OCI-LY1 (cell line): ENCODE measurements at regions not wholly inside any gene's neighbourhood (a gene's known extent, or its start where the extent isn't known, plus 50 kb on each side); places are given as distances from the start of the nearest gene placed in this dataset.

Source experiments
- H2AFZ ChIP-seq: fragments of 200-600 bp; sonication (generic), shearing (Covaris generic); 2 replicates; pipeline ENCODE4 v1.6.0; 2014; ENCODE audit warnings: antibody characterized with exemption, mild to moderate bottlenecking, low read length
- H3F3A ChIP-seq: fragments of 200-600 bp; sonication (generic), shearing (Covaris generic); 2 replicates; pipeline ENCODE4 v1.6.0; 2014; ENCODE audit warnings: mild to moderate bottlenecking, antibody characterized with exemption, low read length, moderate library complexity; ENCODE audit not compliant: insufficient read depth
- H3K27ac ChIP-seq: fragments of 200-600 bp; sonication (generic); 2 replicates; pipeline ENCODE4 v1.5.1; 2014; ENCODE audit warnings: low read length, mixed run types, mild to moderate bottlenecking, low read depth; ENCODE audit not compliant: poor library complexity, severe bottlenecking
- H3K27me3 ChIP-seq: fragments of 200-600 bp; sonication (generic); 2 replicates; pipeline ENCODE4 v1.6.0; 2014; ENCODE audit warnings: antibody characterized with exemption, mild to moderate bottlenecking, low read length, moderate library complexity; ENCODE audit not compliant: insufficient read depth
- H3K36me3 ChIP-seq: fragments of 200-600 bp; sonication (generic); 2 replicates; pipeline ENCODE4 v1.6.1; 2014; ENCODE audit warnings: mild to moderate bottlenecking, antibody characterized with exemption, low read length, moderate library complexity, mixed read lengths; ENCODE audit not compliant: insufficient read depth
- H3K4me1 ChIP-seq: fragments of 200-600 bp; sonication (generic); 2 replicates; pipeline ENCODE4 v1.5.1; 2014; ENCODE audit warnings: mild to moderate bottlenecking, low read length, moderate library complexity; ENCODE audit not compliant: insufficient read depth, severe bottlenecking
- H3K4me2 ChIP-seq: fragments of 200-600 bp; sonication (generic), shearing (Covaris generic); 2 replicates; pipeline ENCODE4 v1.6.1; 2014; ENCODE audit warnings: low read length
- H3K4me3 ChIP-seq: fragments of 200-600 bp; sonication (generic); 2 replicates; pipeline ENCODE4 v1.5.1; 2014; ENCODE audit warnings: low read length, low read depth, mild to moderate bottlenecking, mixed read lengths; ENCODE audit not compliant: poor library complexity, severe bottlenecking
- H3K79me2 ChIP-seq: fragments of 200-600 bp; shearing (Covaris generic); 2 replicates; pipeline ENCODE4 v1.6.1; 2016; ENCODE audit warnings: mixed run types, low read length, mixed read lengths; ENCODE audit not compliant: insufficient read depth
- H3K9ac ChIP-seq: fragments of 200-600 bp; sonication (generic), shearing (Covaris generic); 2 replicates; pipeline ENCODE4 v1.6.1; 2014; ENCODE audit warnings: mild to moderate bottlenecking, low read length, mixed read lengths
- H3K9me2 ChIP-seq: fragments of 200-600 bp; sonication (generic), shearing (Covaris generic); 2 replicates; pipeline ENCODE4 v1.6.1; 2014; ENCODE audit warnings: low read depth, mild to moderate bottlenecking, low read length, mixed read lengths
- H3K9me3 ChIP-seq: fragments of 200-600 bp; shearing (Covaris generic); 2 replicates; pipeline ENCODE4 v1.6.1; 2014; ENCODE audit warnings: low read length, mixed read lengths
- H4K20me1 ChIP-seq: fragments of 200-600 bp; sonication (generic), shearing (Covaris generic); 2 replicates; pipeline ENCODE4 v1.6.0; 2016; ENCODE audit warnings: mild to moderate bottlenecking, low read length; ENCODE audit not compliant: insufficient read depth
- CTCF ChIP-seq: fragments of 200-600 bp; sonication (generic), shearing (Covaris generic); IDR thresholded peaks from 2 replicates; pipeline ENCODE4 v1.5.1; 2017; ENCODE audit warnings: mild to moderate bottlenecking, antibody characterized with exemption, low read length, moderate library complexity, mixed read lengths
- EZH2 ChIP-seq: fragments of 200-600 bp; sonication (generic), shearing (Covaris generic); IDR thresholded peaks from 2 replicates; pipeline ENCODE4 v1.8.0; 2017; ENCODE audit warnings: borderline replicate concordance, mixed run types, mild to moderate bottlenecking, antibody characterized with exemption, low read length, moderate library complexity, mixed read lengths

- no peak overlapping the region for H2AFZ ChIP-seq
- H3K9me3 ChIP-seq, result no peaks in the 10 kb centered on the region
- no peaks in the 10 kb centered on the region for H3K36me3 ChIP-seq
- no peaks in the 10 kb centered on the region for H4K20me1 ChIP-seq
- H3K9ac ChIP-seq, result no peak overlapping the region
- H3F3A ChIP-seq, result no peaks in the 10 kb centered on the region
- TF ChIP-seq EZH2 (no peak), CTCF (no peak)
- no peaks in the 10 kb centered on the region for H3K79me2 ChIP-seq
- no peak overlapping the region for H3K4me2 ChIP-seq
- no peaks in the 10 kb centered on the region for H3K27me3 ChIP-seq
- no peaks in the 10 kb centered on the region for H3K9me2 ChIP-seq
- no peaks in the 10 kb centered on the region for H3K4me1 ChIP-seq
- no peak overlapping the region for H3K4me3 ChIP-seq
- no peak overlapping the region for H3K27ac ChIP-seq
These were observed 838.4 kb downstream of the QKI start for GRCh38 chr6:164252948-164253347.

GRCh38 chr6:164252291-164252690, 837.8 kb downstream of the QKI start:
- Histone ChIP-seq H2AFZ (no peak overlapping the region), H3K27me3 (no peaks in the 10 kb centered on the region), H3K36me3 (no peaks in the 10 kb centered on the region), H3K9ac (no peak overlapping the region), H3K27ac (no peak overlapping the region), H3K9me3 (no peaks in the 10 kb centered on the region), H3K79me2 (no peaks in the 10 kb centered on the region), H4K20me1 (no peaks in the 10 kb centered on the region), H3K4me2 (no peak overlapping the region), H3K4me3 (no peak overlapping the region), H3F3A (no peaks in the 10 kb centered on the region), H3K9me2 (no peaks in the 10 kb centered on the region), H3K4me1 (no peaks in the 10 kb centered on the region)
- no peak for TF ChIP-seq EZH2
- TF ChIP-seq CTCF, result no peak

DNA sequence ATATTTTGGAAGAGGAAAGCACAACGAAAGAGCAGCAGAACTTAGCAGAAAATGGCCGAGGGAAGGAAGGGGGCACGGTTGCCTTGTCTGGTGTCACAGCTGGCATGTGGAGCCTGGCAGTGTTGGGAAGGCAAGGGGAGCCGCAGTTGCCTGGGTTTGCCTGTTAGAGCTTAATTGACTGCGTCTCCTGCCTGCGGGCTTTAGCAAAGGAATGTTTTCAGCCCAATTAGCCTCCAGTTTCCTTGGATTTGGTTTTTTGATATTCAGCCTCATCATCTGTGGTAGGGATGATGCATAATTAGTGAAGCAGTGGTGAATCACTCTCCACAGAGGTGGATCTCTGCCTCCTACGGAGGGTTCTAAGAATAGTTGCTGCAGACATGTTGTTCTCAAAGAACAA, 832.6 kb downstream of the QKI start:
- Histone ChIP-seq H3K9me3 (no peaks in the 10 kb centered on the region), H3K4me3 (no peak overlapping the region), H3K9ac (no peak overlapping the region), H3K79me2 (no peaks in the 10 kb centered on the region), H3K9me2 (no peaks in the 10 kb centered on the region), H2AFZ (no peak overlapping the region), H3K27me3 (no peaks in the 10 kb centered on the region), H3K27ac (no peak overlapping the region), H3K4me1 (no peaks in the 10 kb centered on the region), H3K36me3 (no peaks in the 10 kb centered on the region), H3K4me2 (no peak overlapping the region), H3F3A (no peaks in the 10 kb centered on the region), H4K20me1 (no peaks in the 10 kb centered on the region)
- TF ChIP-seq EZH2 (no peak), CTCF (no peak)
